ENCODE measurements at regions not wholly inside any gene's neighbourhood (a gene's known extent, or its start where the extent isn't known, plus 50 kb on each side); places are given as distances from the start of the nearest gene placed in this dataset.

DNA sequence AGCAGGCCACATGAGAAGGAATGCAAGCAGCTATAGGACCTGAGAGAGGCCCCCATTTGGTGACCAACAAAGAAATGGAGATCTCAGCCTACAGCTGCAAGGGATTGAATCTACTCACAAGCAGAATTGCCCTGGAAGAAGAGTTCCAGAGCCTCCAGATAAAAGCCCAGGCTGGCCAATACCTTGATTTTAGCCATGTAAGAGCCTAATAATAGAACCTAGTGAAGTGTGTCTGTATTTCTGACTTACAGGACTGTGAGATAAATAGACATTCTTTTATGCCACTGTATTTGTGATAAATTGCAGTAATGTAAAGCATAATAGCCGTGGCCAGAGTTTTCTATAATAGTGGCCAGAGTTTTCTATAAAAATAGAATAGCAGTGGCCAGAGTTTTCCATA lies 254.6 kb downstream of the PYDC2 start:
- no peak overlapping the region for H3K4me3 Mint-ChIP-seq
- Histone ChIP-seq H3K36me3 (ENCODE audit: control insufficient read depth in 2 of 2, extremely low read depth in 1 of 2, insufficient read depth in 1 of 2, low read length in 1 of 2) (no peaks in the 10 kb centered on the region), H3K9me3 (no peaks in the 10 kb centered on the region), H3K4me1 (ENCODE audit: control insufficient read depth in 1 of 2, extremely low read depth in 1 of 2, insufficient read depth in 2 of 2, low read length in 2 of 2) (no peaks in the 10 kb centered on the region), H3K27ac (ENCODE audit: low read length) (no peak overlapping the region), H3K4me3 (ENCODE audit: control insufficient read depth in 1 of 2, extremely low read depth in 1 of 2, low read length in 1 of 2) (no peak overlapping the region), H3K27me3 (replicated peaks in 1 of 2; ENCODE audit: control insufficient read depth in 2 of 2, extremely low read depth in 1 of 2, insufficient read depth in 2 of 2, low read length in 1 of 2) (no peaks in the 10 kb centered on the region)
- H3K36me3 Mint-ChIP-seq: no peaks in the 10 kb centered on the region
- CTCF ChIA-PET: no interaction called here
- peaks cover 0 to 4% (median 4%) of the 10 kb centered on the region in 3 donors for H3K9me3 Mint-ChIP-seq
- no peaks in the 10 kb centered on the region for H3K27me3 Mint-ChIP-seq
- whole genome bisulfite sequencing (ENCODE audit: insufficient coverage): no CpG with 5 or more reads among the region's 1 CpG
- no peak for DNase-seq
- POLR2A ChIA-PET: no interaction called here
- H3K4me1 Mint-ChIP-seq: no peaks in the 10 kb centered on the region
- H3K27ac Mint-ChIP-seq: no peak overlapping the region
- no peak for ATAC-seq (replicated peaks in 1 of 4)

DNA sequence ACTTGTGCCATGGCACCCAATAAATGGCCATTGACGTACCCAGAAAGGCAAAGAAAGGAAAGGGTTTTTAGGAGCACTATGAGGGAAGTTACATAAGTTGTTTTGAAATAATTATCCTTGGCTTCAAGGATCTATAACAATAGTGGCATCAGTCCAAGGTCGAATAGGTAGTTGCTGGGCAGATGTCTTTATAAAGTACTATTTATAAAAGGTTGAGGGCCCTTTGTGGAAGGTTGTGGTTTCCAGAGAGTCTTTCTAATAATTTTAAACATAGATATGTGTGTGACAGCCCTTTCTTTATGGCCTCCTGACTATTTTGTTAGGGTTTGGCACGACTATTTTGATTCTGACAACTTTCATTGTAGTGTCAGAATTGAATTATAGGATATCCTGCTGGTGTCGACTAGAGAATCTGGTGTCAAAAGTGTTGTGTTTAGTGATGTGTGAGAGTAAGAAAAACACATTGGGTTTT lies 260.5 kb downstream of the PYDC2 start:
- Histone ChIP-seq H3K27me3 (replicated peaks in 1 of 2; ENCODE audit: control insufficient read depth in 2 of 2, extremely low read depth in 1 of 2, insufficient read depth in 2 of 2, low read length in 1 of 2) (no peaks in the 10 kb centered on the region), H3K9me3 (no peaks in the 10 kb centered on the region), H3K36me3 (ENCODE audit: control insufficient read depth in 2 of 2, extremely low read depth in 1 of 2, insufficient read depth in 1 of 2, low read length in 1 of 2) (no peaks in the 10 kb centered on the region), H3K27ac (ENCODE audit: low read length) (no peak overlapping the region), H3K4me1 (ENCODE audit: control insufficient read depth in 1 of 2, extremely low read depth in 1 of 2, insufficient read depth in 2 of 2, low read length in 2 of 2) (no peaks in the 10 kb centered on the region), H3K4me3 (ENCODE audit: control insufficient read depth in 1 of 2, extremely low read depth in 1 of 2, low read length in 1 of 2) (no peak overlapping the region)
- POLR2A ChIA-PET: no interaction called here
- Mint-ChIP-seq H3K27ac (no peak overlapping the region), H3K4me3 (no peak overlapping the region), H3K36me3 (no peaks in the 10 kb centered on the region), H3K9me3 (peaks cover 2 to 8% (median 4%) of the 10 kb centered on the region in 3 donors), H3K4me1 (no peaks in the 10 kb centered on the region), H3K27me3 (no peaks in the 10 kb centered on the region)
- no peak for ATAC-seq (replicated peaks in 1 of 4)
- DNase-seq: no peak
- CTCF ChIA-PET: no interaction called here
- 29% methylated on average over 1 of the region's 4 CpGs for WGBS (ENCODE audit: insufficient coverage)

DNA sequence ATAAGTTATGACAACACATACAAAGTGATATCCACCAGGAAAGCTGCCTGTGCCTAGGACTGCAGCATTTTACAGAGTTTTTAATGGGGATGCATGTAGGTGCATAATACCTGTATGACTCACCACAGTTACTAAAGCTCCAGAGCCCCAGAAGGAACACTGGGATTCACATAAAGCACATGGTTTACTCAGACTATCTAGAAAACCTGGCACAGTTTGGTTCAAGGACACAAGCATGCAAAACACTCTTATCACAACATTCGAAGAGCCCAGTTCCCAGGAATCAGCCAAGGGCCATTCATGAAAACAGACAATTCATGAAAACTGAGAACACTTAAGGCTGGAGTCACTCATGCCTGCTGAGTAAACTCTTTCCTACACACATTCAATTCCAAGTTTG lies 261.0 kb downstream of the PYDC2 start:
- Mint-ChIP-seq H3K36me3 (no peaks in the 10 kb centered on the region), H3K27me3 (no peaks in the 10 kb centered on the region), H3K4me3 (no peak overlapping the region), H3K9me3 (peaks cover 2 to 8% (median 4%) of the 10 kb centered on the region in 3 donors), H3K4me1 (no peaks in the 10 kb centered on the region), H3K27ac (no peak overlapping the region)
- DNase-seq (no peak), ATAC-seq (replicated peaks in 1 of 4) (no peak)
- 33% methylated on average over 1 of the region's 1 CpG for WGBS (ENCODE audit: insufficient coverage)
- ChIA-PET CTCF (no interaction called here), POLR2A (no interaction called here)
- H3K4me1 ChIP-seq (ENCODE audit: control insufficient read depth in 1 of 2, extremely low read depth in 1 of 2, insufficient read depth in 2 of 2, low read length in 2 of 2): no peaks in the 10 kb centered on the region
- no peak overlapping the region for H3K27ac ChIP-seq (ENCODE audit: low read length)
- H3K9me3 ChIP-seq: no peaks in the 10 kb centered on the region
- H3K4me3 ChIP-seq (ENCODE audit: control insufficient read depth in 1 of 2, extremely low read depth in 1 of 2, low read length in 1 of 2): no peak overlapping the region
- no peaks in the 10 kb centered on the region for H3K27me3 ChIP-seq (replicated peaks in 1 of 2; ENCODE audit: control insufficient read depth in 2 of 2, extremely low read depth in 1 of 2, insufficient read depth in 2 of 2, low read length in 1 of 2)
- no peaks in the 10 kb centered on the region for H3K36me3 ChIP-seq (ENCODE audit: control insufficient read depth in 2 of 2, extremely low read depth in 1 of 2, insufficient read depth in 1 of 2, low read length in 1 of 2)

DNA sequence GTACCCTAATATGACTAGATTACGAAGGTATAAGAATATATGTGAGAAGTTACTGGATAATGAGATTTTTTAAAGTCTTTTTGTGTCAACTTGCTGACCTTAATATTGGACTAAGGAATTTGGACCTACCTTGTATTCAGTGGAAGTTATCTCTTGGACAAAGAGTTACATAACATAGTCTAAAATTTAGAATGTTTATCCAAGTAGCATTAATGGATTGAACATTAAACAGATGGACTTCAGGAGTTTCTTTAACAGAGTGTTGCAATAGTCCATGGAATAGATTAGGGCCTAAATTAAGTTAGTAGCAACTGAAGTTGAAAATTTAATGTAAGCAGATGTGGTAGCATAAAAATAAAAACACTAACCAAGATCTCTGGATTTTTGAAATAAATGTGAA lies 266.4 kb downstream of the PYDC2 start:
- Histone ChIP-seq H3K36me3 (ENCODE audit: control insufficient read depth in 2 of 2, extremely low read depth in 1 of 2, insufficient read depth in 1 of 2, low read length in 1 of 2) (no peaks in the 10 kb centered on the region), H3K9me3 (no peaks in the 10 kb centered on the region), H3K4me3 (ENCODE audit: control insufficient read depth in 1 of 2, extremely low read depth in 1 of 2, low read length in 1 of 2) (no peak overlapping the region), H3K4me1 (ENCODE audit: control insufficient read depth in 1 of 2, extremely low read depth in 1 of 2, insufficient read depth in 2 of 2, low read length in 2 of 2) (no peaks in the 10 kb centered on the region), H3K27me3 (replicated peaks in 1 of 2; ENCODE audit: control insufficient read depth in 2 of 2, extremely low read depth in 1 of 2, insufficient read depth in 2 of 2, low read length in 1 of 2) (no peaks in the 10 kb centered on the region), H3K27ac (ENCODE audit: low read length) (no peak overlapping the region)
- Mint-ChIP-seq H3K9me3 (peaks cover 0 to 8% (median 0%) of the 10 kb centered on the region in 3 donors), H3K4me1 (no peaks in the 10 kb centered on the region), H3K27me3 (no peaks in the 10 kb centered on the region), H3K27ac (no peak overlapping the region), H3K4me3 (no peak overlapping the region), H3K36me3 (no peaks in the 10 kb centered on the region)
- WGBS (ENCODE audit: insufficient coverage): 38% methylated on average over 1 of the region's 1 CpG
- ChIA-PET CTCF (no interaction called here), POLR2A (no interaction called here)
- DNase-seq: no peak
- no peak for ATAC-seq (replicated peaks in 1 of 4)

DNA sequence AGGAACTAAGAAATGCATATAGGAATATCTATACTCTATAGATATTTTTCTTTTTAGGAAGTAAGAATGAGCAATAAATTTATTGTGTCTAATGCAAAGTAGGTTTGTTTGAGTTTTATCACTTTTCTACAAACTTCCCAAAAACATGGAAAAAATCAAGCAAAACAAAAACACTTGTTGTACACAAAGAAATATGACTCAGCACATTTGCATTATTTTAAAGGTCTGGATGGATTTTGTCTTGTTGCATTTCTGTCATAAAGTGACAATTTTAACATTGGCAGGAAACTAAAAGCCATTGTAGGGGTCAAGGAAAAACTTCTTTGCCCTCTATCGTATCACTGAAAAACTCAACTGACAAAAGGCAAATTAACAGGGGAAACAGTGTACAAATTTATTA lies 267.2 kb downstream of the PYDC2 start:
- H3K36me3 ChIP-seq (ENCODE audit: control insufficient read depth in 2 of 2, extremely low read depth in 1 of 2, insufficient read depth in 1 of 2, low read length in 1 of 2): no peaks in the 10 kb centered on the region
- no peak overlapping the region for H3K27ac ChIP-seq (ENCODE audit: low read length)
- Mint-ChIP-seq H3K9me3 (peaks cover 0 to 8% (median 7%) of the 10 kb centered on the region in 3 donors), H3K4me1 (no peaks in the 10 kb centered on the region), H3K27ac (no peak overlapping the region), H3K27me3 (no peaks in the 10 kb centered on the region), H3K36me3 (no peaks in the 10 kb centered on the region), H3K4me3 (no peak overlapping the region)
- no peaks in the 10 kb centered on the region for H3K9me3 ChIP-seq
- H3K4me3 ChIP-seq (ENCODE audit: control insufficient read depth in 1 of 2, extremely low read depth in 1 of 2, low read length in 1 of 2): no peak overlapping the region
- ATAC-seq (replicated peaks in 1 of 4) (no peak), DNase-seq (no peak)
- ChIA-PET POLR2A (no interaction called here), CTCF (no interaction called here)
- no peaks in the 10 kb centered on the region for H3K27me3 ChIP-seq (replicated peaks in 1 of 2; ENCODE audit: control insufficient read depth in 2 of 2, extremely low read depth in 1 of 2, insufficient read depth in 2 of 2, low read length in 1 of 2)
- no CpG with 5 or more reads among the region's 1 CpG for WGBS (ENCODE audit: insufficient coverage)
- H3K4me1 ChIP-seq (ENCODE audit: control insufficient read depth in 1 of 2, extremely low read depth in 1 of 2, insufficient read depth in 2 of 2, low read length in 2 of 2): no peaks in the 10 kb centered on the region

DNA sequence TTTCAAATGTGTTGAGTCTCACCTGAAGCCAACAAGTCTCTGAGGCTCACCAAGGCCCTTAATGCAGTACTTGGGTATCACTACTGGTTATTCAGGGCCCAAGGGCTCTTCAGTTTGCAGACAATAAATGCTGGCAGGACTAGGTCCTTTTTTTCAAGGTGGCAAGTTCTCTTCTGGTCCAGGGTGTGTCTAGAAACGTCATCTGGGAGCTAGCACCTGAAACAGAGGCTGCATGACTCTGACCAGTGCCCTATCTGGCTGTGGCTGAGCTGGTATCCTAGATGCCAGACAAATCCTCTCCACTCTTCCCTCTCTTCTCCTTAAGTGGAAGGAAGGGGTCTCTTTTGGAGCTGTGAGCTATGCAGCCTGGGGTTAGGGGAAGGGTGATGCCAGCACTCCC lies 276.8 kb downstream of the PYDC2 start:
- Histone ChIP-seq H3K27ac (ENCODE audit: low read length) (no peak overlapping the region), H3K4me1 (ENCODE audit: control insufficient read depth in 1 of 2, extremely low read depth in 1 of 2, insufficient read depth in 2 of 2, low read length in 2 of 2) (no peaks in the 10 kb centered on the region), H3K36me3 (ENCODE audit: control insufficient read depth in 2 of 2, extremely low read depth in 1 of 2, insufficient read depth in 1 of 2, low read length in 1 of 2) (no peaks in the 10 kb centered on the region), H3K4me3 (ENCODE audit: control insufficient read depth in 1 of 2, extremely low read depth in 1 of 2, low read length in 1 of 2) (no peak overlapping the region), H3K27me3 (replicated peaks in 1 of 2; ENCODE audit: control insufficient read depth in 2 of 2, extremely low read depth in 1 of 2, insufficient read depth in 2 of 2, low read length in 1 of 2) (no peaks in the 10 kb centered on the region), H3K9me3 (peaks cover 2% of the 10 kb centered on the region)
- CTCF ChIA-PET: no interaction called here
- H3K4me3 Mint-ChIP-seq: no peak overlapping the region
- no peak overlapping the region for H3K27ac Mint-ChIP-seq
- DNase-seq (no peak), ATAC-seq (replicated peaks in 1 of 4) (no peak)
- POLR2A ChIA-PET: no interaction called here
- no peaks in the 10 kb centered on the region for H3K27me3 Mint-ChIP-seq
- no peaks in the 10 kb centered on the region for H3K4me1 Mint-ChIP-seq
- H3K9me3 Mint-ChIP-seq: peaks cover 0 to 34% (median 15%) of the 10 kb centered on the region in 3 donors
- no CpG with 5 or more reads among the region's 1 CpG for WGBS (ENCODE audit: insufficient coverage)
- no peaks in the 10 kb centered on the region for H3K36me3 Mint-ChIP-seq

DNA sequence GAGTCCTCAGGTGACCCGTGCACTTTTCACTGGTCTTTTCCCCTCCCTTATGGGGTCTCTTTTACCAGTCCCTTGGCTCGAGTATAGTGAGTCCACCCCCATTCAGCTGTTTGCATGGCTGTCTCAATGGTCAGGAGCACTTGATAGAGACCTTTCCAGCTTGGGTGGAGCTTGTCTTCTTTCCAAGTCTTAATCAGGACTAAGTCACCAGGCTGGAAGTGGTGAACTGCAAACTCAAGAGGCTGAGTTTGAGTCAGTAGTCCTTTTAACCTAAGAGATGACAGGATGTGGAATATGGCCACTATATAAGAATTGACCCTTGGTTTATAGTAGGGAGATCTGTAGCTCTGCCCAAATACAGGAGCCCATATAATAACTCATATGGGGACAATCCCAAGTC lies 279.7 kb downstream of the PYDC2 start:
- peaks cover 2% of the 10 kb centered on the region for H3K9me3 ChIP-seq
- H3K27ac ChIP-seq (ENCODE audit: low read length): no peak overlapping the region
- ChIA-PET CTCF (no interaction called here), POLR2A (no interaction called here)
- WGBS (ENCODE audit: insufficient coverage): 60% methylated on average over 2 of the region's 2 CpGs
- ATAC-seq (replicated peaks in 1 of 4) (no peak), DNase-seq (no peak)
- no peaks in the 10 kb centered on the region for H3K4me1 Mint-ChIP-seq
- H3K4me3 Mint-ChIP-seq: no peak overlapping the region
- H3K27me3 ChIP-seq (replicated peaks in 1 of 2; ENCODE audit: control insufficient read depth in 2 of 2, extremely low read depth in 1 of 2, insufficient read depth in 2 of 2, low read length in 1 of 2): no peaks in the 10 kb centered on the region
- H3K36me3 Mint-ChIP-seq: no peaks in the 10 kb centered on the region
- H3K9me3 Mint-ChIP-seq: peaks cover 0 to 33% (median 6%) of the 10 kb centered on the region in 3 donors
- no peaks in the 10 kb centered on the region for H3K27me3 Mint-ChIP-seq
- H3K4me3 ChIP-seq (ENCODE audit: control insufficient read depth in 1 of 2, extremely low read depth in 1 of 2, low read length in 1 of 2): no peak overlapping the region
- H3K27ac Mint-ChIP-seq: no peak overlapping the region
- no peaks in the 10 kb centered on the region for H3K36me3 ChIP-seq (ENCODE audit: control insufficient read depth in 2 of 2, extremely low read depth in 1 of 2, insufficient read depth in 1 of 2, low read length in 1 of 2)
- H3K4me1 ChIP-seq (ENCODE audit: control insufficient read depth in 1 of 2, extremely low read depth in 1 of 2, insufficient read depth in 2 of 2, low read length in 2 of 2): no peaks in the 10 kb centered on the region
